ENCODE measurements at regions not wholly inside any gene's neighbourhood (a gene's known extent, or its start where the extent isn't known, plus 50 kb on each side); places are given as distances from the start of the nearest gene placed in this dataset.

DNA sequence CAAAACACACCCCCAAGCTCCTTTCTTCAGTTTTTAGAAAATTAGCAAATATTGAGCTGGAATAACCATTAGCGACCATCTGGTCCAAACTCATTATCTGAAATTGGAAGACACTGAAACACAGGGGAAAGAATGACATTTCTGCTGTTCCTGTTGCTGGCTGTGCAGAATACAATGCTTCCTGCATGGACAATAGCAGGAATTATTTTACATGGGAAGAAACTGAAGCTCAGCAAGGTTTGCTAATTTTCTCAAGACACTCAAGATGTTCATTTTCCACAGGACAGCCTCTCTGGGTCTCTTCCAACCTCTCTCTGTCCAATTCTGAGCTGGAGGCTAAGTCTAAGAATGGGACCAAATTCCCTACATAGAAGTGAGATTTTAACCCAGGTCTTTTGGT is 81.9 kb upstream of the TNS3 start:
- DNase-seq (ENCODE audit: low spot score), result peak; percentile 33

DNA sequence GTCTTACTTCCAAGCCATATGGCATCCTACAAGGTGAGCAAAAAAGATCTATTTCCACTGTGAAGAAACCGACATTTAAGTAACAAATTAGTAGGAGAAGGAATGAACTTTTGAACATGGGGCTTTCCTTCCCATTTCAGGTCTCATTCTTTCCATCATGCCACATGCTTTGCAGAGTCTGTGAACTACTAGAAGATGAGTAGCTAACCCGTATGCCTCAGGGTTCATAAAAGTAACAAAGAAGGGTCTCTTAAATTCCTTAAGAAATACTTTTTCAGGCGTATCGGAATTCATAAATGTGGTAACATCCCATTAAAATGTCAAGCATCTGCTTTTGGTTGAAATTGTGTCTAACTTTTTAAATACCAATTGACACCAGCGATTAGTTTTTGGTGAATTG is 81.3 kb upstream of the TNS3 start:
- no peak for DNase-seq (ENCODE audit: low spot score)

DNA sequence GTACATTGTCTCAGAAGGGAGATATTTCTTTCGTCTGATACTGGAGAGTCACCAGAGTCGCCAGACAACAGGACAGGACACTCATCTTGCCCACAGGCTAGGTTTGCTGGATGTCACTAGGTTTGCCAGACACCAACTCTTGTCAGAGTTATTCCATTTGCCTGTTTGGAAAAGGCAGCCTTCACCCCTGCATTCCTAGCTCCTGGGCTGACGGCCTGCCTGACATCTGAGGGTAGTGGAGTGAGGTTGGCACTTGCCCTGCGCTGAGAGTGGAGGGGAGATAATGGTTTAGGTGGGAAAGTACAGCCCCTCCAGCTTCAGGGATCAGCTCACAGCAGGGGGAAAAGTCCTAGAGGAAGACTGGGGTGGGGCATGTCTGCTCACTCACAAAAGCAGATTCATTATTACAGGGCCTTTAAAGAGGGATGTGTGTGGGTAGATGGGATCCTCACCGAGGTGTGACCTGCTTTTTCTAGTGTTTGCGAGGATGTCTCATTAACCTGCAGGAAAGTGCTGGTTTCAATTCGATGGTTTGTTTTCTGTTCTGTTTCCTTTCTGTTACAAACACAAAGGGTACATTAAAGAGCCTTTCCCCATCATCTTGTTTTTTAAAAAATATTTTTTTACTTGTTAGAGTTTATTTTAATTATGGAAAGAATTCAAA is 79.3 kb upstream of the TNS3 start:
- no peak for DNase-seq (ENCODE audit: low spot score)

DNA sequence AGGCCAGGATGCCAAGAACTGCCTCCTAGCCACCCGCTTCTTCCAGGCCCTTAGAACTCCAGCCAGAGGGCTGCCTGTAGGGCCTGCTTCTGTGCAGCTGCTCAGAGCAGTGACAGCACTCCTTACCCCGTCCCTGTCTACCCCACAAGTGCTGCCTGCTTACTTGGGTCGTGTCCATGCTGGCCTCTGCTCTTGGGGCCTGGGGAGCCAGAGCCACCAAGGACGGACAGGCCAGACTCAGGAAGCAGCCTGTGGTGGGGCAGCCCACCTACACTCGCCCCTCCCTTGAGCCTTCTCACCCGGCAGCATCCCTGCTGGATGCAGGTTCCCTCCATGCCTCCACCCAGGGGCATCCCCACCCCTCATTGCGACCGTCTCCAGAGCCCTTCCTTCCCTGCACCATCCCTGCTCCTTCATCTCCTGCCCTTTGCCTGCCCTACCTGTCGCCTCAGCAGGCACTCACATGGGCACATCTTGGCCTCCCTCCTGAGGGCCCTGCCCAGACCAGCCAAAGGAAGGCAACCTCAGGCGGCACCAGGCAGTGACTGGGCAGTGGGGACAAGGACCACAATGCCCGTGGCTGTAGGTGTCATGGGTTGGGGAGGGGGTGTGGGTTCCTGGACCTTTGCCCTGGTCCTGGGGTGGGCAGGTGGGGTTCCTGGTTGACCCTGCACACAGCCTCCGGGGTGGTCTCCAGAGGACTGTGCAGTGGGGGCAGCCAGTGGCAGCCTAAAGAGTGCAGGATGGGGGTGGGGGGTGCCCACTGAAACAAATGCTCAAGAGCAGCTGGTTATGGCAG is 78.0 kb upstream of the TNS3 start:
- DNase-seq (ENCODE audit: low spot score), result no peak

DNA sequence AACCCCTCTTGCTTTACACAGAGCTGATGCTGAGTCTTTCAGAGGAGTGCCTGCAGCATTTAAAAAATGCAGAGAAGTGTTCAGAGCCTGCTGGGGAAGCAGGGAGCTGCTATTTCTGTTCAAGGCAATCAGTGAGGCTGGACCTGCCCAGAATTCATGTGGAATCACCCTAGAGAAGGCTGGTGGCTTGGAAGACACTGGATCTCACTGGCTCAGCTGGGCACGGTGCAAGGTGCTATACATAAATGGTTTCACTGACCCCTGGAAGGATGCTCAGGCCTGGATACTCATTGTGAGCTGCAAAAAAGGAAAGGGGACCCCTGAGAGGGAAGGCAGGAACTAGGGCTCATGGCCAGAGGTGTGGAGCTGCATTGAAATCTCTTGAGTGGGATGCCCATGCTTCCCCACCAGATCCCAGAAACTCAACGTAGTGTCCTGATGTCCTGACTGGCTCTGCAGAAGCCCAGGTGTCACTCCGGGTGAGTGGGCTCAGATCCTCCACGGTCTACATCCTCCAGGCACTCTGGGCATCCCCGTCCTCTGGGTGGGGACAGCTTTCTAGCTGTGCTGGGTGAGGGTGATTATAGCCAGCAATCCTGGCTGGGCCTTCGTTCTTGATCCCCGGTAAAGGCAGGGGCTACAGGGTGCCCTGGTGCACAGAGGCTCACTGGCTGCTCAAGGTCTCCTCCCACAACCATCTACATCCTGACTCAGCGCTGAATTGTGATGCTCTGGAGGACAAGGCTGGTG is 77.2 kb upstream of the TNS3 start:
- DNase-seq (ENCODE audit: low spot score), result no peak

DNA sequence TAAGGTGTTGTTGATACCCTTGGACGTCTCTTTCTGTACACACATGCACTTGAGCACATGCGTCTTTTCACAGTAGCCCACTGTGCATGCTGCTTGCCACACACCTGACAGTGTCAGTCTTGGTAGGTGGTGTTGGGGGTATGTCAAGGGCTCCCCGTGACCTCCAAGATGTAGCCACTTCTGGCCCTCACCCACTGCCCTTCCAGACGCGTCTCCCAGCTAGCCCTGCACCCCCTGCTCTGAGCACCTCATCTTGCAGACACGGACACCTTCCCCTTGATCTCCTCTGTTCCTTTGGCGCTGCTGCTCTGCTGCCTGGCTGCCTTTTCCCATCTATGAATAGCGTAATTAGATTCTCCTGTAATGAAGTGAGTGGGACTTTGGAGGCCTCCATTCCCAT is 75.2 kb upstream of the TNS3 start:
- DNase-seq (ENCODE audit: low spot score), result no peak

DNA sequence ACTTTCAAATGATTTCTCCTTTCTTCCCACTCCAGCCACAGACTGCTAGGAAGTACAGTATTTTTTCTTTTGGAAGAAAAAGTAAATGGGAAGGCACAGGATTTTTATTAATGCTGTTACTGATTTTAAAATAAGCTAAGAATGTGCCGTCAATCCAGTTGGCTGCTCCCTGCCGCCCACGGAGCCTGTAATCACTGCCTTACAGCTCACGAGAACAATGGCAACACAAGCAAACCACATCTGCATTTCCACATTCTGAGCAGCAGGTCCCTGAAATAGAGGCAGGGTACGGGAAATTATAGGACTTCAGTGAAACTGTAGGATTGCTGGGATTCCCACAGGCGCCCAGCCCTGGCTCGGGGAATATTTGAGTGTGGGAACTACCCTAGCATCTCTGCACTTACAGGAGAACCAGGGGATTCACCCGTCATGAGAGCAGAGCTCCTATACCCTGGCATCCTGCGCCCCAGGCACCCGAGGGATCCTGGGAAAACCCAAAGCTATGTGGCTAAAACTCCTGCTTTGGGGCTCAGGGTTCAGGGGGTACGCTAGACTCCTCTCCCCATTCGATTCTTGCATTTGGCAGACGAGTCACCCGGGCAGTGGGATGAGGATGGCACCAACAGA is 72.9 kb upstream of the TNS3 start:
- DNase-seq (ENCODE audit: low spot score), result no peak

DNA sequence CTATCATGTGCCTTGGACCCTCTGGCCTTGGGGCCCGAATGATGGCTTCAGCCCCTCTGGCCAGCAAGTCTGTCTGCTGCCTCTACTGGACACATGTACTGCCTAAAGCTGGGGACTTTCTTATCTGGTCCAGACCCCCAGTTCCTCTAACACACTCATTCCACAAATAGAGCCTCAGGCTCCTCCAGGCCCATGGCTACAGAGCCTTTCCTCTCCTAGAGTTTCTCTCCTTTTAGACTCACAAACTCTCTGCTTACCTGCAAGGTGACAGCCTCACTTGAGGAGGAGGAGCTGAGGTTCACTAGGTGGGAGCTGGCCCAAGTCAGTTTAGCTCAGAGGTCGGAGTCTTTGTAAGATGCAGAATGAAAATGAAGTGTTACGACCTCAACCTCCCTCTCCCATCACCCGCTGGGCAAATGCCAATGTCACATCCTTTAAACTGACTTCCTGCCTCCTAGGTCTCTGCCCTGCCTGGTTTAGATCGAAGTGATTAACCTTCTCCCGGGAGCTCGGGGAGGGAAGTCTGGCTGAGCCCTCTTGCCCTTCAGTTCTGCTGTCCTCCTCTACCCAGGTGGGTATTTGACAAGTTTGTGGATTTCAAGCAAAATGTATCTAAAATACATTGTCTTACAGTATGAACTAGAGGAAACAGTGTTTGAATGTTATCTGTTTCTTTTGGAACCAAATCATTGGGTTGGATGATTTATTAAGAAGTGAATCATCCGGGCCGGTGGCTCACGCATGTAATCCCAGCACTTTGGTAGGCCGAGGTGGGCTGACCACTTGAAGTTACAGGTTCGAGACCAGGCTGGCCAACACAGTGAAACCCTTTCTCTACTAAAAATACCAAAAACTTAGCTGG is 71.9 kb upstream of the TNS3 start:
- no peak for DNase-seq (ENCODE audit: low spot score)

DNA sequence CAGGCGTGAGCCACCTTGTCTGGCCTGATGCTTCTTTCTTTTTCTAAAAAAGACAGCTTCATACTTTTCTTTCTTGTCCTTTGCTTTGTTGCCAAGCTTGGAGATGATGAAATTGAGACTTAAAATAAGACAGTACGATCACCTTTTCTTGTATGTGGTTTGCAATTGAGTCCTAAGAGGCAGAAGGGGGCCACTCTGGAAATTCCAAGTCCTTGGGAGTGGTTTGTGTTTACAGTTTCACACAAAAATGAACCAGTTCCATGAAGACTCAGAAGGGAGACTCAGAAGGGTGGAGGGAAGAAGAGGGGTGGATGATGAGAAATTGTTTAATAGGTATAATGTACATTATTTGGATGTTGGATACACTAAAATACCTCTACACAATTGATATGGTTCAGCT is 70.7 kb upstream of the TNS3 start:
- DNase-seq (ENCODE audit: low spot score), result no peak

DNA sequence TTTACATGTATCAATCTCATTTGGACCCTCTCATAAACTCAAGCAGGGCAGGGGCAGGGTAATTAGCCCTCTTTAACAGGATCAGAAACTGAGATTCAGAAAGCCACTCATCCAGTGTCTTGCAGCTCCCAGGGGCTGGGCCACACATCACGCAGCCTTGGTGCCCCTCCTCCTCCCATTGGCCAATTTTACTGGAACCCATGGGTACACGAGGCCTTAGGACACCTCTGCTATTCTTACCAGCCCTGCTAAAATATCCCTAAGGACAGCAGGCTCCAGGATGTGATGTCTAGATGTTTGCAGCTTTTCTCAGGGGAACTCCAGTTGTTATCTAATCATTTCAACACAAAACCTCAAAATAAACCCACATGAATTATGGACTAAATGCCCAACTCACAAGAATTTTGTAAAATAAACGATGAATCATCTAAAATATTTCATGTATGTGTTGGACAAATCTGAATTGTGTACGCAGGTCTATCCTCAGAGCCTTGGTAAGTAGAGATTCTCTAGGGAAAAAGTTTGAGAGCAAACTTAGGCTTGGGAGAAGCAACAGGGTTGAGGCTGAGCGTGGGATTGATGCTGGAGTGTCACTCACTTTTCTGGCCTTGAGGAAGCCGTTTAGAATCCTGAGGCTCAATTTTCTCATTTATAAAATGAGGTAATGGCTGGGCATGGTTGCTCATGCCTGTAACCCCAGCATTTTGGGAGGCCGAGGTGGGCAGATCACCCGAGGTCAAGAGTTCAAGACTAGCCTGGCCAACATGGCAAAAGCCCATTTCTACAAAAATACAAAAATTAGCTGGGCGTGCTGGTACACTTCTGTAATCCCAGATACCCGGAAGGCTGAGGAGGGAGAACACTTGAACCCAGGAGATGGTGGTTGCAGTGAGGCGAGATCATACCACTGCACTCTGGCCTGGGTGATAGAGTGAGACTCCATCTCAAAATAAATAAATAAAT is 69.7 kb upstream of the TNS3 start:
- DNase-seq (ENCODE audit: low spot score), result no peak

DNA sequence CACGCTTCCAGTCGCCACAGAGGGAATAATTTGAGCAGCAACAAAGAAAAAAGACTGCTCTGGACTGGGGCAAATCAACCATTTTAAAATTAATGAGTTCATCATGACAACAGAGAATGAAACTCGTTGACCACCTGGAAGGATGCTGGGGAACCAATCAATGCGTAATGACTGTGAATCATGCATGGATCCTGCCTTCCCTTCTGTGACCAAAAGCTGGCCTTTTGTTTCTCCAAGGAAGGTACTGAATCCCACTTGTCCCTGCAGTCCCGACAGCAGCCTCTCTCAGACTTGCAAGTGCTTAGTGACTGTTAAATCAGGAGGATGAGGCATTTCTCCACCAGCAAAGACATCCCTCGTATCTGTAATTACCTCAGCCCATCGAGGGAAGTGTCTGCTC is 68.0 kb upstream of the TNS3 start:
- no peak for DNase-seq (ENCODE audit: low spot score)

DNA sequence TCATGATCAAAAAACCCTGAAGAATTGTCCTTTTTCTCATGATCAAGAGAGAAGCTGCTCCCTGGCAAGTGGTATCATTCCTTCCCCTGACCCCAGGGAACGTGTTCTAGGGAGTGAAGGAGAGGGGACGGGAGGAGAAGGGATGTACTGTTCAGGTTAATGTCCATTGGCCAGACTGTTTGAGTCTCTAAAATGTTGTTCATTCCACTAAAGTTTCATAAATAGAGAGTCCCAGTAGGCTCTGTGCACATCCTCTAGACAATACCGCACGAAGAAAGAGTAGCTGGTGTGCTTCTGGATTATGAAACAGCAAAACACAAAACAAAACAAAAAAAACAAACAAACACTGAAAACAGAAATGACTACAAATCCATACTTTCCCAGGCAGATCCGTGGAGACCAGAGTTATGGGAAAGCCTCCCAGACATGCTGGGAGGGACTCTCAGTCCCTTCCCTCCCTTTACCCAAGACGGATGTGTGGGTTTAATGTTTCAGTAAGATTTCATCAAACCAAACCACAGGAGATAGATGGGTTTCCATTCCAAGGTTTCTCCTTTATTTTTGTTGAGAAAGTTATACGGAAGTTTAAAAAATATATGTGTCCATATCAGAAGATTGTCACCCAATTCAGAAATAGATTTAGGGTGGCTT is 66.5 kb upstream of the TNS3 start:
- DNase-seq (ENCODE audit: low spot score), result no peak

DNA sequence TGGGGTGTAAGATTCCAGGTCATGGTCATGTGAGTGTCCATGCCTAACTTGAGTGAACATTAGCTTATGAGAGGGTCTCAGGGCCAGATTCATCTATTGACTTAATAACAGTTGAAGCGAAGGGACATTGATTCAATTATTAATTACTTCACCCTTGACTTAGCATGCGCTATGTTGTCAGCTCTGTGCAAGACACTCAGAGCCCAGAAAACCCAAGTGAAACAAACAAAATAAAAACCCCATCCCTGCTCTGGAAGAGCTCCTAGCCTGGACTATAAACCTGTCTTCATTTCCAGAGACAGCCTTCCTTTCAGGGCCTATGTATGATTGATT is 66.0 kb upstream of the TNS3 start:
- no peak for DNase-seq (ENCODE audit: low spot score)

DNA sequence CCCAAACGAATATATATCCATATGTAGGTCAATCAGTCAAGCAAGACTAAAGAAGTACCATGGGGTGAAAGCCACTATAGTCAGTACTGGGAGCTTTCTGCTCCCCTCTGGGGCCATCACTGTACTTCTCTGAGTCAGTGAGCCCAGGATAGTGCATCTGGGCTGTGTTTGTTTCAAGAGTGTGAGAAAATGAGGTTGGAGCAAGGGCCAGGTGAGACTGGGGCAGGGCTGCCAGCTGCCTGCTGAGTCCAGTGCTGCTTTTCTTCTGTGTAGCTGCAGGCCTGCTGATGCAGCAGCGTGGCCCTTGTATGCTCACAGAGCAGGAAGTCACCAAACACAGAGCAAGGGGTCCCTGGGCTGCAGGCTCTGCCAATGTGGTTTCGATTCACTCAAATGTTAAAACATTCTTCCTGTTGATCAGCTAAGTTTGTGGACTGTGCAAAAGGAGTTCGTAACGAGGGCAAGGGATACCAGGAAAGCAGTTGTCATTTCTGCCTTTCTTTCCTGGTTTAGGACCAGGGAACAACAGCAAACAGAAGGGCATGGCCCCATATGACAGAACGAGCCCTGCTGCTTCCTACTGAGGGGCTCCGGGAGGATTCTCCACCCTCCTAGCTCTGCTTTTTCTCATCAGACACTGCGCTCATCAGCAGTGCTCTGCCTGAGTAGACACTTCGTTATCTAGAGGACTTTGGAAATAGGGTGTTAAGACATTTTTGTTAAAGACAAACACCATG is 65.4 kb upstream of the TNS3 start:
- DNase-seq (ENCODE audit: low spot score), result peak; percentile 72

DNA sequence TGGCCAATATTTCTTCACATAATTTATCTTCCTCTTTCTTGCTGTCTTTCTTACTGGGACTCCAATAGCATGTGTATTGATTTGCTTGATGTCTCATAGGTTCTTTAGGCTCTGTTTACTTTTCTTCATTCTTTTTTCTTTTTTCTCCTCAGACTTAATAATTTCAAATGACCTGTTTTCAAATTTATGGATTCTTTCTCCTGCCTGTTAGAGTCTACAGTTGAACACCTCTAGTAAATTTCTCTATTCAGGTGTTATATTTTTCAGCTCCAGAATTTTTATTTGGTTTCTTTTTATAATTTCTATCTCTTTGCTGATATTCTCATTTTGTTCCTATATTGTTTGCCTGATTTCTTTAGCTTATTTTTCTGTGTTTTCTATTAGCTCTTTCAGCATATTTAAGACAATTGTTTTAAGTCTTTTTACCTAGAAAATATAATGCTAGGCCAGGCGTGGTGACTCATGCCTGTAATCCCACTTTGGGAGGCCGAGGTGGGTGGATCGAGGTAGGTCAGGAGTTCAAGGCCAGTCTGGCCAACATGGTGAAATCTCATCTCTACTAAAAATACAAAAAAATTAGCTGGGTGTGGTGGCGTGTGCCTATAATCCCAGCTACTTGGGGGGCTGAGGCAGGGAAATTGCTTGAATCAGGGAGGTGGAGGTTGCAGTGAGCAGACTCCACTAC is 61.9 kb upstream of the TNS3 start:
- no peak for DNase-seq (ENCODE audit: low spot score)

DNA sequence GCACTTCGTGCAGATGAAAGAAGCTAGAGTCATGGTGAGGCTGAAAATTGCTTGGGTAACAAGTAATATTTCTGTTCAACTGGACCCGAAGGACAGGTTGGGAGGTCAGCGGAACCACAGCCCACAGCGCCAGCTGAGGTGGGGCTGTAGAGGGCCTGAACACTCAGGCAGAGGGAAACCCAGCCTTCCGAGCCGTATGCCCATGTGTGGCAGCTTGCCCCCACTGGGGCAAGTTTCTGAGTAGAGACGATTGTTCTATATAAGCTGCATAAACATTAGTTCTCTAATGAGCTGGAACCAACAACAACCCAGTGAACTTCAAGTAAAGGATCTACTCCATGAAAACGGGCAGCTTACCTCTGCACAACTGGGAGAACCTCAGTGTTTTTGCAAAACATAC is 58.4 kb upstream of the TNS3 start:
- DNase-seq (ENCODE audit: low spot score), result no peak

DNA sequence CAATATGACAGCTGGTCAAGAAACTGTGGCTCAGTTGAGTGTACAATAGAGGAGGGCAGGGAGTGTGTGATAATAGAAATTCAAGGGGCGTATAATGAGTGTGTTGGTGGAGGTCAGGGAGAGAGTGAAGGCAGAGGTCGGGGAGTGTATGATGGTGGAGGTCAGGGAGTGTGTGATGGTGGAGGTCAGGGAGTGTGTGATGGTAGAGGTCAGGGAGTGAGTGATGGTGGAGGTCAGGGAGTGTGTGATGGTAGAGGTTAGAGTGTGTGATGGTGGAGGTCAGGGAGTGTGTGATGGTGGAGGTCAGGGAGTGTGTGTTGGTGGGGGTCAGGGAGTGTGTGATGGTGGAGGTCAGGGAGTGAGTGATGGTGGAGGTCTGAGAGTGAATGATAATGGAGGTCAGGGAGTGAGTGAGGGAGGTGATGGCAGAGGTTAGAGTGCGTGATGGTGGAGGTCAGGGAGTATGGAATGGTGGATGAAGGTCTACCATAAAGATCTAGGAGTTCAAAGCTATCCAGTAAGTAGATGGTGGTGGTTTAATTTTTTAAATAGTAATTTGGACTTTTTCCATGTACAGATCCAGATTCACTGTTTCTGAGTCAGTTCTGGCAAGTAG is 57.7 kb upstream of the TNS3 start:
- no peak for DNase-seq (ENCODE audit: low spot score)

DNA sequence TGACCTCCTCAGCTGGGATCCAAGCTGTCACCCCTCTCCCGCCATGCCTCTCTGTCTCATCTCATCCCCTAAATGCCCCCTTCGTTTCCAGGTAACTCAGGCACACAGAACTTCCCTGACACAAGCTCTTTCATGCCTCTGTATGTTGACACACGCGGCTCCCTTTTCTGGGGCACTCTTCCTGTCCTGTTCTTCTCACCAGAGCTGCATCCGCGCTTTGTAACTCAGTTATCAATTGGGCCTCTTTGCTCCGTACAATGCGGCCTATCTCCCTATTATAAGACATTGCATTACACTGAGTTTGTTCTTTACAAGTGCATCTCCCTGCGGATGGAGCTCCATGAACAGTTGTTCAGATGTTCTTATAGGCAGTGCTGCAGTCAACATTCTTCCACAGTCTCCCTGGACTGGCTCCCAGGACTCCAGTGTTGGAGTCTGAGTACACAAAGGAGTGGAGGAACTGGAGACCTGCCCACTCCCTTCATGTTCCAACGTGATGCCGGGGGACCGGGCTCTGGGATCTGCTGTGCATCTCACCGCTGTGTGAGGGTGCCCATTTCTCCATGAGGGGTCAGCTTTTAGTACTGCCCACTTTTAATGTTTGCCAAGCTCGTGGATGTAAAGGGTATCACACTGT is 56.9 kb upstream of the TNS3 start:
- no peak for DNase-seq (ENCODE audit: low spot score)
